ENCODE measurements at regions not wholly inside any gene's neighbourhood (a gene's known extent, or its start where the extent isn't known, plus 50 kb on each side); places are given as distances from the start of the nearest gene placed in this dataset.

- ChIA-PET CTCF (no interaction called here), POLR2A (no interaction called here)
- Histone ChIP-seq H3K36me3 (replicated peaks in 1 of 2; ENCODE audit: control extremely low read depth in 1 of 2, control insufficient read depth in 1 of 2, extremely low read depth in 1 of 2, insufficient read depth in 2 of 2, low read length in 1 of 2) (no peaks in the 10 kb centered on the region), H3K9me3 (ENCODE audit: control extremely low read depth in 1 of 3, control insufficient read depth in 2 of 3, insufficient read depth in 1 of 3, low read length in 2 of 3) (peaks cover 0 to 1% (median 0%) of the 10 kb centered on the region in 3 donors), H3K27me3 (replicated peaks in 1 of 4; ENCODE audit: control extremely low read depth in 1 of 4, control insufficient read depth in 3 of 4, insufficient read depth in 4 of 4, low read length in 3 of 4) (no peaks in the 10 kb centered on the region), H3K4me1 (ENCODE audit: control insufficient read depth in 2 of 2, insufficient read depth in 2 of 2, low read length in 2 of 2) (no peaks in the 10 kb centered on the region), H4K20me1 (ENCODE audit: control insufficient read depth, insufficient read depth, low read length, poor library complexity, severe bottlenecking) (no peaks in the 10 kb centered on the region), H3K79me2 (ENCODE audit: control insufficient read depth, insufficient read depth, low read length) (no peaks in the 10 kb centered on the region), H3K4me2 (replicated peaks; ENCODE audit: low read depth, low read length, poor library complexity, severe bottlenecking) (no peak overlapping the region), H3K9ac (ENCODE audit: low read length) (no peak overlapping the region), H3K27ac (ENCODE audit: low read length in 2 of 2) (no peak overlapping the region), H3K4me3 (ENCODE audit: control extremely low read depth in 1 of 5, extremely low read depth in 1 of 5, insufficient read depth in 1 of 5, low read depth in 2 of 5, low read length in 4 of 5) (no peak overlapping the region), H2AFZ (ENCODE audit: insufficient read depth, low read depth, low read length, poor library complexity, severe bottlenecking) (no peak overlapping the region)
- no peak for TF ChIP-seq CTCF (IDR thresholded peaks at IDR 0.05)
- no peak for TF ChIP-seq EZH2 (IDR thresholded peaks at IDR 0.05; ENCODE audit: borderline replicate concordance, insufficient read depth, low read depth, low read length, poor library complexity, severe bottlenecking)
- WGBS (ENCODE audit: insufficient coverage): 66% methylated on average over 4 of the region's 4 CpGs
- Mint-ChIP-seq H3K4me3 (no peak overlapping the region), H3K4me1 (no peaks in the 10 kb centered on the region), H3K27ac (no peak overlapping the region), H3K9me3 (ENCODE audit: insufficient read depth) (peaks cover 4% of the 10 kb centered on the region), H3K27me3 (no peaks in the 10 kb centered on the region)
- DNase-seq (no peak), ATAC-seq (ENCODE audit: low read depth) (no peak)
- intact Hi-C loops (cut with micrococcal nuclease): no loop called here
These were observed 376.3 kb upstream of the ZFP42 start for GRCh38 chr4:187619319-187619718.

DNA sequence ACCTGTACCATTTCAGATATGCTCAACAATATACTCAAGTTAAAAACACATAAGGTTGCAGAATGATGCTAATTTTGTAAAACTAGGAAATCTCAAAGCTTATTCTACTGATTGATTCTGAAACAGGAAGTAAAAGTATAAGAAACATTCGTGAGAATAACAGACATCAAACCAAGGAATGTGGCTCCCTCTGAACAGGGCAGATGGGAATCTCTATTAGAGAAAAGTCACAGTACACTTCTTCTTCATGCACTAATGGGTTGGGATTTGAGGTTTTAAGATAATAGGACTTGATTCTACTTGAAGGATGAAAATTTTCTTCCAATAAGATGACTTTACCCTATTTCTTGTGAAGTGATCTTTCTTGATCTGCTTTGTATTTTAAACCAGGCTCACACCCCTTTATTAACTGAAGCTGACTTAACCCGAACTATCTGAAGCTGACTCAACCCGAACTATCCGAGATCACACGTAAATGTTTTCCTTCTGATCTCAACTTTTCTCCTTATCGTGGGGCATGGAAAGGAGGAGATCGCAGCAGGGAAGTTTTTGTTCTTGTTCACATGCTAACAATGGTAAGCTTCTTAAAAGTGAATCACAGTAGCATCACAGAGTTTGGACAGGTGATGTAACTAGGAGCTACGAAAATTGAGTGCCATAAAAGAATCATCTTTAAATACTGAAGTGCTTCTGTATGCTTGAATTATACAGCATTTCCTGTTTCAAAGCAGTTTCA lies 363.1 kb upstream of the ZFP42 start:
- ChIA-PET POLR2A (no interaction called here), CTCF (no interaction called here)
- no peaks in the 10 kb centered on the region for H3K27me3 ChIP-seq (replicated peaks in 1 of 4; ENCODE audit: control extremely low read depth in 1 of 4, control insufficient read depth in 3 of 4, insufficient read depth in 4 of 4, low read length in 3 of 4)
- H3K9ac ChIP-seq (ENCODE audit: low read length): no peak overlapping the region
- H2AFZ ChIP-seq (ENCODE audit: insufficient read depth, low read depth, low read length, poor library complexity, severe bottlenecking): no peak overlapping the region
- Mint-ChIP-seq H3K4me3 (no peak overlapping the region), H3K9me3 (ENCODE audit: insufficient read depth) (peaks cover 9% of the 10 kb centered on the region), H3K27ac (no peak overlapping the region), H3K27me3 (no peaks in the 10 kb centered on the region), H3K4me1 (no peaks in the 10 kb centered on the region)
- DNase-seq (no peak), ATAC-seq (ENCODE audit: low read depth) (no peak)
- H3K4me2 ChIP-seq (replicated peaks; ENCODE audit: low read depth, low read length, poor library complexity, severe bottlenecking): no peak overlapping the region
- no peaks in the 10 kb centered on the region for H3K79me2 ChIP-seq (ENCODE audit: control insufficient read depth, insufficient read depth, low read length)
- WGBS (ENCODE audit: insufficient coverage): 87% methylated on average over 3 of the region's 8 CpGs
- H3K4me1 ChIP-seq (ENCODE audit: control insufficient read depth in 2 of 2, insufficient read depth in 2 of 2, low read length in 2 of 2): no peaks in the 10 kb centered on the region
- peaks cover 0 to 7% (median 0%) of the 10 kb centered on the region in 3 donors for H3K9me3 ChIP-seq (ENCODE audit: control extremely low read depth in 1 of 3, control insufficient read depth in 2 of 3, insufficient read depth in 1 of 3, low read length in 2 of 3)
- intact Hi-C loops (cut with micrococcal nuclease): no loop called here
- H4K20me1 ChIP-seq (ENCODE audit: control insufficient read depth, insufficient read depth, low read length, poor library complexity, severe bottlenecking): no peaks in the 10 kb centered on the region
- H3K27ac ChIP-seq (ENCODE audit: low read length in 2 of 2): no peak overlapping the region
- no peak overlapping the region for H3K4me3 ChIP-seq (ENCODE audit: control extremely low read depth in 1 of 5, extremely low read depth in 1 of 5, insufficient read depth in 1 of 5, low read depth in 2 of 5, low read length in 4 of 5)
- no peak for TF ChIP-seq EZH2 (IDR thresholded peaks at IDR 0.05; ENCODE audit: borderline replicate concordance, insufficient read depth, low read depth, low read length, poor library complexity, severe bottlenecking)
- no peak for TF ChIP-seq CTCF (IDR thresholded peaks at IDR 0.05)
- H3K36me3 ChIP-seq (replicated peaks in 1 of 2; ENCODE audit: control extremely low read depth in 1 of 2, control insufficient read depth in 1 of 2, extremely low read depth in 1 of 2, insufficient read depth in 2 of 2, low read length in 1 of 2): no peaks in the 10 kb centered on the region

All from B cell (primary cell).